CD4-positive, alpha-beta T cell (primary cell): ENCODE measurements at regions not wholly inside any gene's neighbourhood (a gene's known extent, or its start where the extent isn't known, plus 50 kb on each side); places are given as distances from the start of the nearest gene placed in this dataset.

Source experiments
- ATAC-seq: fragments of 200-7000 bp; cut with Tn5 transposase; one replicate; pipeline ENCODE4 v1.10.0; 2022; ENCODE audit warnings: mild to moderate bottlenecking; ENCODE audit not compliant: poor library complexity
- CTCF ChIA-PET: fragments of 350-600 bp; sonication (Branson Sonifier 250); formaldehyde crosslinking; loops from one replicate; lab custom pipeline; 2021; ENCODE audit warnings: antibody characterized with exemption, inconsistent platforms; lab: Charles Lee
- POLR2A ChIA-PET: fragments of 350-600 bp; sonication (Branson Sonifier 250); formaldehyde crosslinking; loops from one replicate; lab custom pipeline; 2021; ENCODE audit warnings: antibody characterized with exemption, inconsistent platforms; lab: Charles Lee
- DNase-seq, 14 experiments: peaks; one replicate each; pipeline ENCODE4 v3.0.0-alpha.2; 2013 to 2020; ENCODE audit warnings: mixed read lengths in 2 of 14
- H3K27ac ChIP-seq, 2 donors: one replicate each; pipeline versions ENCODE4 v1.5.1 to v1.7.0; 2013; ENCODE audit warnings: low read length in 2 of 2, low read depth in 1 of 2, mild to moderate bottlenecking in 1 of 2
- H3K27me3 ChIP-seq, 2 experiments: 1 replicate in 1 of 2; 2 replicates in 1 of 2; pipeline versions ENCODE4 v1.6.1 to v1.7.0; 2013; ENCODE audit warnings: low read length in 2 of 2, control low read depth in 1 of 2, mild to moderate bottlenecking in 1 of 2, moderate library complexity in 1 of 2; ENCODE audit not compliant: insufficient read depth in 2 of 2, control insufficient read depth in 1 of 2
- H3K36me3 ChIP-seq: one replicate; pipeline ENCODE4 v1.6.1; 2013; ENCODE audit warnings: low read length, control low read depth; ENCODE audit not compliant: insufficient read depth
- H3K4me1 ChIP-seq: one replicate; pipeline ENCODE4 v1.6.1; 2013; ENCODE audit warnings: low read length, control low read depth; ENCODE audit not compliant: insufficient read depth
- H3K4me3 ChIP-seq: one replicate; pipeline ENCODE4 v1.5.1; 2013; ENCODE audit warnings: mild to moderate bottlenecking, low read length, moderate library complexity
- H3K9me3 ChIP-seq, 2 experiments: 1 replicate in 1 of 2; 2 replicates in 1 of 2; pipeline versions ENCODE4 v1.6.1 to v1.7.0; 2013; ENCODE audit warnings: low read length in 2 of 2, mild to moderate bottlenecking in 2 of 2, control low read depth in 1 of 2, moderate library complexity in 1 of 2; ENCODE audit not compliant: control insufficient read depth in 1 of 2, insufficient read depth in 1 of 2
- H3K27ac Mint-ChIP-seq: one replicate; pipeline ENCODE4 v1.8.0; 2020; ENCODE audit warnings: mixed read lengths
- H3K27me3 Mint-ChIP-seq: one replicate; pipeline ENCODE4 v1.8.0; 2021; ENCODE audit warnings: mixed read lengths
- H3K36me3 Mint-ChIP-seq: one replicate; pipeline ENCODE4 v1.8.0; 2021; ENCODE audit warnings: low read depth, mixed read lengths
- H3K4me1 Mint-ChIP-seq: one replicate; pipeline ENCODE4 v1.8.0; 2021; ENCODE audit warnings: low read depth, mixed read lengths
- H3K4me3 Mint-ChIP-seq: one replicate; pipeline ENCODE4 v1.8.0; 2020; ENCODE audit warnings: mild to moderate bottlenecking, mixed read lengths
- H3K9me3 Mint-ChIP-seq: one replicate; pipeline ENCODE4 v1.8.0; 2020; ENCODE audit warnings: mixed read lengths
- intact Hi-C, 2 experiments: fragments of 100-400 bp; cut with DNase I in 1 of 2; cut with micrococcal nuclease in 1 of 2; formaldehyde crosslinking; loops; one replicate each; pipeline versions ENCODE4 v1.15.1 to v1.9.0; 2023 to 2025; cut with DNase I, micrococcal nuclease
- TF ChIP-seq, protein P1 (sequence below): fragments of 200-600 bp; IDR thresholded peaks from one replicate; pipeline ENCODE4 v1.8.0; 2022; ENCODE audit warnings: antibody characterized with exemption, mild to moderate bottlenecking

DNA sequence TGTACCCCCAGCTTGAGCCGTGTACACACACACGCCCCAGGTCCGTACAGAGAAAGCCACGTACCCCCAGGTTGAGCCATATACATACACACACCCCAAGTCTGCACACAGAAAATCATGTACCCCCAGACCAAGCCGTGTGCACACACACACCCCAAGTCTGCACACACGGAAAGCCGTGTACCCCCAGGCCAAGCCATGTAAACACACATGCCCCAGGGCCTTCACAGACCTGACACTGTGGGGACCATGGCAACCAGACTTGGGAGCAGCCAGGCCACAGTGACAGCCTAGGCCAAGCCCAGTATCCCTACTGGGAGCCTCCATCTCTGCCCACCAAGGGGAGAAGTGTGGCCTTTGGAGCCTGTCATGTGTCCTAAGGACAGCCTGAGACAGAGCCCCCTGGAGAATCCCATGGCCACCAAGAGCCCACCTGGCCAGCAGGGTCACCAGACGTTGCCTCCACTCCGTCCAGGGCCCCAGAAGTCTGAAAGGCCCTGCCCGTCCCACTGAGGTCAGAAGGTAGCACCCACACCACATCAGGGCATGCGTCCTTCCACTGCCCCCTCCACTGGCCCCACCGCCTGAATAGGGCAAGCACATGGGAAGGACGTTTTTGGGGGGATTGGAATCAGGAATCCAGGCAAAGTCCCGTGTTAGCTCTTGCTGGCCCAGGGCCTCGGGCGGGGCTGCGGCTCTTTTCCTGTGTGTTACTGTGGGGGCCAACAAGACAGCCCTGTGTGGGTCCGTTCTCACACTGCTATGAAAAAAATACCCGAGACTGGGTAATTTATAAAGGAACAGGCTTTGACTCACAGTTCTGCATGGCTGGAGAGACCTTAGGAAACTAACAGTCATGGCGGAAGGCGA is 636.7 kb downstream of the TBC1D22A start:
- Mint-ChIP-seq H3K27me3 (peaks cover 6% of the 10 kb centered on the region), H3K4me1 (no peaks in the 10 kb centered on the region), H3K27ac (no peak overlapping the region), H3K36me3 (no peaks in the 10 kb centered on the region), H3K4me3 (no peak overlapping the region), H3K9me3 (no peaks in the 10 kb centered on the region)
- intact Hi-C loops, result no loop called here
- DNase-seq, result no peak
- CTCF ChIA-PET, result no interaction called here
- H3K27ac ChIP-seq, result no peak overlapping the region
- H3K4me1 ChIP-seq, result no peaks in the 10 kb centered on the region
- H3K36me3 ChIP-seq, result no peaks in the 10 kb centered on the region
- H3K27me3 ChIP-seq, result no peaks in the 10 kb centered on the region
- TF ChIP-seq, protein P1, sequence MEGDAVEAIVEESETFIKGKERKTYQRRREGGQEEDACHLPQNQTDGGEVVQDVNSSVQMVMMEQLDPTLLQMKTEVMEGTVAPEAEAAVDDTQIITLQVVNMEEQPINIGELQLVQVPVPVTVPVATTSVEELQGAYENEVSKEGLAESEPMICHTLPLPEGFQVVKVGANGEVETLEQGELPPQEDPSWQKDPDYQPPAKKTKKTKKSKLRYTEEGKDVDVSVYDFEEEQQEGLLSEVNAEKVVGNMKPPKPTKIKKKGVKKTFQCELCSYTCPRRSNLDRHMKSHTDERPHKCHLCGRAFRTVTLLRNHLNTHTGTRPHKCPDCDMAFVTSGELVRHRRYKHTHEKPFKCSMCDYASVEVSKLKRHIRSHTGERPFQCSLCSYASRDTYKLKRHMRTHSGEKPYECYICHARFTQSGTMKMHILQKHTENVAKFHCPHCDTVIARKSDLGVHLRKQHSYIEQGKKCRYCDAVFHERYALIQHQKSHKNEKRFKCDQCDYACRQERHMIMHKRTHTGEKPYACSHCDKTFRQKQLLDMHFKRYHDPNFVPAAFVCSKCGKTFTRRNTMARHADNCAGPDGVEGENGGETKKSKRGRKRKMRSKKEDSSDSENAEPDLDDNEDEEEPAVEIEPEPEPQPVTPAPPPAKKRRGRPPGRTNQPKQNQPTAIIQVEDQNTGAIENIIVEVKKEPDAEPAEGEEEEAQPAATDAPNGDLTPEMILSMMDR, result no peak
- ATAC-seq, result no peak
- H3K4me3 ChIP-seq, result no peak overlapping the region
- peaks cover 0 to 6% of the 10 kb centered on the region in 2 experiments for H3K9me3 ChIP-seq
- POLR2A ChIA-PET, result no interaction called here

- H3K27me3 Mint-ChIP-seq, result peaks cover 6% of the 10 kb centered on the region
- Histone ChIP-seq H3K9me3 (peaks cover 0 to 6% of the 10 kb centered on the region in 2 experiments), H3K4me3 (no peak overlapping the region), H3K36me3 (no peaks in the 10 kb centered on the region), H3K27me3 (no peaks in the 10 kb centered on the region), H3K4me1 (no peaks in the 10 kb centered on the region), H3K27ac (no peak overlapping the region)
- ATAC-seq (no peak), DNase-seq (no peak)
- no peaks in the 10 kb centered on the region for H3K9me3 Mint-ChIP-seq
- TF ChIP-seq, protein P1, result no peak
- intact Hi-C loops, result no loop called here
- POLR2A ChIA-PET, result no interaction called here
- no peaks in the 10 kb centered on the region for H3K4me1 Mint-ChIP-seq
- H3K4me3 Mint-ChIP-seq, result no peak overlapping the region
- H3K27ac Mint-ChIP-seq, result no peak overlapping the region
- CTCF ChIA-PET, result no interaction called here
- no peaks in the 10 kb centered on the region for H3K36me3 Mint-ChIP-seq
These were observed 636.0 kb downstream of the TBC1D22A start for GRCh38 chr22:47398491-47398890.

DNA sequence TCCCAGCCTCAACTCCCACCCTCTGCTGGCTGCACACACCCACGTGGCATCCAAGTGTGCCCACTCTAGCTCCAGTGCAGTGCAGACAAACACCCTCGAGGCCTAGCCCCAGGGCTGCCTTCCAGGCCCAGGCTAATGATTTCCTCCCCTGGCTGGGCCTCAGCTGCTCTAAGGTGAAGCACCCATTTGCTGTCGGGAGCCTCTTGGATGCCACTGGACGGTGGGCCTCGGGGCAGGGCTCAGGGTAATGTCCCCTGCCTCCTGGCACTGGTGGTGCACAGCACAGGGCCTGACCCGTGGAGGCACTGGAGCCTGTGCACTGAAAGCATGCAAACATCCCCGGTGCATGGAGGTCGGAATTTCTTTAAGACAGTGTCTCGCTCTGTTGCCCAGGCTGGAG is 635.2 kb downstream of the TBC1D22A start:
- Histone ChIP-seq H3K4me3 (no peak overlapping the region), H3K27me3 (no peaks in the 10 kb centered on the region), H3K4me1 (no peaks in the 10 kb centered on the region), H3K27ac (no peak overlapping the region), H3K9me3 (peaks cover 0 to 6% of the 10 kb centered on the region in 2 experiments), H3K36me3 (no peaks in the 10 kb centered on the region)
- CTCF ChIA-PET, result no interaction called here
- POLR2A ChIA-PET, result no interaction called here
- H3K27me3 Mint-ChIP-seq, result peaks cover 2% of the 10 kb centered on the region
- H3K36me3 Mint-ChIP-seq, result no peaks in the 10 kb centered on the region
- no peaks in the 10 kb centered on the region for H3K9me3 Mint-ChIP-seq
- no peak overlapping the region for H3K4me3 Mint-ChIP-seq
- intact Hi-C loops, result no loop called here
- H3K27ac Mint-ChIP-seq, result no peak overlapping the region
- no peaks in the 10 kb centered on the region for H3K4me1 Mint-ChIP-seq
- DNase-seq (no peak), ATAC-seq (no peak)
- TF ChIP-seq, protein P1, result no peak
